ENCODE measurements at regions not wholly inside any gene's neighbourhood (a gene's known extent, or its start where the extent isn't known, plus 50 kb on each side); places are given as distances from the start of the nearest gene placed in this dataset.

GRCh38 chr20:59466107-59466815 is 138.1 kb upstream of the PHACTR3 start:
- H3K36me3 ChIP-seq (ENCODE audit: insufficient read depth, low read depth, low read length), result no peaks in the 10 kb centered on the region
- H3K4me3 ChIP-seq (ENCODE audit: low read length), result no peak overlapping the region
- no peaks in the 10 kb centered on the region for H3K9me3 ChIP-seq (ENCODE audit: insufficient read depth, low read depth, low read length)
- no peak overlapping the region for H3K27ac ChIP-seq (ENCODE audit: low read length)
- H3K27me3 ChIP-seq (ENCODE audit: insufficient read depth, low read length), result no peaks in the 10 kb centered on the region
- no peak overlapping the region for H3K9ac ChIP-seq (ENCODE audit: low read depth, low read length)
- peaks cover 5% of the 10 kb centered on the region; the same call in 1 of the 2 replicates for H3K4me1 ChIP-seq (ENCODE audit: insufficient read depth, low read length)

GRCh38 chr20:59468831-59469230 is 135.5 kb upstream of the PHACTR3 start:
- Histone ChIP-seq H3K4me3 (ENCODE audit: low read length) (no peak overlapping the region), H3K9ac (ENCODE audit: low read depth, low read length) (no peak overlapping the region), H3K4me1 (ENCODE audit: insufficient read depth, low read length) (peaks cover 5% of the 10 kb centered on the region; the same call in 1 of the 2 replicates), H3K36me3 (ENCODE audit: insufficient read depth, low read depth, low read length) (no peaks in the 10 kb centered on the region), H3K27me3 (ENCODE audit: insufficient read depth, low read length) (no peaks in the 10 kb centered on the region), H3K27ac (ENCODE audit: low read length) (no peak overlapping the region), H3K9me3 (ENCODE audit: insufficient read depth, low read depth, low read length) (0 out of 2 replicates have a peak, but pooled peaks cover 4% of the 10 kb centered on the region)

- Histone ChIP-seq H3K4me1 (ENCODE audit: insufficient read depth, low read length) (peaks cover 5% of the 10 kb centered on the region; the same call in 1 of the 2 replicates), H3K9me3 (ENCODE audit: insufficient read depth, low read depth, low read length) (0 out of 2 replicates have a peak, but pooled peaks cover 4% of the 10 kb centered on the region), H3K9ac (ENCODE audit: low read depth, low read length) (no peak overlapping the region), H3K36me3 (ENCODE audit: insufficient read depth, low read depth, low read length) (no peaks in the 10 kb centered on the region), H3K4me3 (ENCODE audit: low read length) (no peak overlapping the region), H3K27me3 (ENCODE audit: insufficient read depth, low read length) (no peaks in the 10 kb centered on the region), H3K27ac (ENCODE audit: low read length) (no peak overlapping the region)
Measured at GRCh38 chr20:59469267-59470252, 134.8 kb upstream of the PHACTR3 start.

- Histone ChIP-seq H3K4me1 (ENCODE audit: insufficient read depth, low read length) (peaks cover 5% of the 10 kb centered on the region; the same call in 1 of the 2 replicates), H3K9me3 (ENCODE audit: insufficient read depth, low read depth, low read length) (0 out of 2 replicates have a peak, but pooled peaks cover 4% of the 10 kb centered on the region), H3K9ac (ENCODE audit: low read depth, low read length) (no peak overlapping the region), H3K4me3 (ENCODE audit: low read length) (no peak overlapping the region), H3K27ac (ENCODE audit: low read length) (no peak overlapping the region), H3K36me3 (ENCODE audit: insufficient read depth, low read depth, low read length) (no peaks in the 10 kb centered on the region), H3K27me3 (ENCODE audit: insufficient read depth, low read length) (no peaks in the 10 kb centered on the region)
Measured at GRCh38 chr20:59470521-59470920, 133.8 kb upstream of the PHACTR3 start.

- H3K36me3 ChIP-seq (ENCODE audit: insufficient read depth, low read depth, low read length), result no peaks in the 10 kb centered on the region
- no peak overlapping the region for H3K27ac ChIP-seq (ENCODE audit: low read length)
Measured at GRCh38 chr20:59471653-59472421, 132.5 kb upstream of the PHACTR3 start.

GRCh38 chr20:59473742-59474141 is 130.6 kb upstream of the PHACTR3 start:
- H3K4me1 ChIP-seq (ENCODE audit: insufficient read depth, low read length), result peaks cover 5% of the 10 kb centered on the region; the same call in 1 of the 2 replicates
- 0 out of 2 replicates have a peak, but pooled peaks cover 4% of the 10 kb centered on the region for H3K9me3 ChIP-seq (ENCODE audit: insufficient read depth, low read depth, low read length)
- H3K36me3 ChIP-seq (ENCODE audit: insufficient read depth, low read depth, low read length), result no peaks in the 10 kb centered on the region
- H3K27ac ChIP-seq (ENCODE audit: low read length), result no peak overlapping the region
- H3K4me3 ChIP-seq (ENCODE audit: low read length), result no peak overlapping the region
- no peaks in the 10 kb centered on the region for H3K27me3 ChIP-seq (ENCODE audit: insufficient read depth, low read length)
- no peak overlapping the region for H3K9ac ChIP-seq (ENCODE audit: low read depth, low read length)

More at GRCh38 chr20:59471653-59472421, 132.5 kb upstream of the PHACTR3 start:
- H3K4me1 ChIP-seq (ENCODE audit: insufficient read depth, low read length), result peaks cover 5% of the 10 kb centered on the region; the same call in 1 of the 2 replicates
- no peak overlapping the region for H3K4me3 ChIP-seq (ENCODE audit: low read length)
- H3K9me3 ChIP-seq (ENCODE audit: insufficient read depth, low read depth, low read length), result 0 out of 2 replicates have a peak, but pooled peaks cover 4% of the 10 kb centered on the region
- no peak overlapping the region for H3K9ac ChIP-seq (ENCODE audit: low read depth, low read length)
- no peaks in the 10 kb centered on the region for H3K27me3 ChIP-seq (ENCODE audit: insufficient read depth, low read length)

- no peaks in the 10 kb centered on the region for H3K4me1 ChIP-seq (ENCODE audit: insufficient read depth, low read length)
- no peak overlapping the region for H3K9ac ChIP-seq (ENCODE audit: low read depth, low read length)
- H3K4me3 ChIP-seq (ENCODE audit: low read length), result no peak overlapping the region
- no peaks in the 10 kb centered on the region for H3K9me3 ChIP-seq (ENCODE audit: insufficient read depth, low read depth, low read length)
- H3K27me3 ChIP-seq (ENCODE audit: insufficient read depth, low read length), result no peaks in the 10 kb centered on the region
- no peaks in the 10 kb centered on the region for H3K36me3 ChIP-seq (ENCODE audit: insufficient read depth, low read depth, low read length)
- H3K27ac ChIP-seq (ENCODE audit: low read length), result no peak overlapping the region
Measured at GRCh38 chr20:59481067-59481466, 123.3 kb upstream of the PHACTR3 start.

GRCh38 chr20:59481477-59482018 is 122.8 kb upstream of the PHACTR3 start:
- Histone ChIP-seq H3K4me3 (ENCODE audit: low read length) (no peak overlapping the region), H3K9ac (ENCODE audit: low read depth, low read length) (no peak overlapping the region), H3K4me1 (ENCODE audit: insufficient read depth, low read length) (no peaks in the 10 kb centered on the region), H3K9me3 (ENCODE audit: insufficient read depth, low read depth, low read length) (no peaks in the 10 kb centered on the region), H3K27me3 (ENCODE audit: insufficient read depth, low read length) (no peaks in the 10 kb centered on the region), H3K36me3 (ENCODE audit: insufficient read depth, low read depth, low read length) (no peaks in the 10 kb centered on the region), H3K27ac (ENCODE audit: low read length) (no peak overlapping the region)

- Histone ChIP-seq H3K36me3 (ENCODE audit: insufficient read depth, low read depth, low read length) (no peaks in the 10 kb centered on the region), H3K27me3 (ENCODE audit: insufficient read depth, low read length) (no peaks in the 10 kb centered on the region), H3K9ac (ENCODE audit: low read depth, low read length) (no peak overlapping the region), H3K9me3 (ENCODE audit: insufficient read depth, low read depth, low read length) (no peaks in the 10 kb centered on the region), H3K27ac (ENCODE audit: low read length) (no peak overlapping the region), H3K4me3 (ENCODE audit: low read length) (no peak overlapping the region), H3K4me1 (ENCODE audit: insufficient read depth, low read length) (no peaks in the 10 kb centered on the region)
Measured at GRCh38 chr20:59482351-59483187, 121.8 kb upstream of the PHACTR3 start.

- Histone ChIP-seq H3K4me1 (ENCODE audit: insufficient read depth, low read length) (no peaks in the 10 kb centered on the region), H3K4me3 (ENCODE audit: low read length) (no peak overlapping the region), H3K27me3 (ENCODE audit: insufficient read depth, low read length) (no peaks in the 10 kb centered on the region), H3K27ac (ENCODE audit: low read length) (no peak overlapping the region), H3K9ac (ENCODE audit: low read depth, low read length) (no peak overlapping the region), H3K9me3 (ENCODE audit: insufficient read depth, low read depth, low read length) (no peaks in the 10 kb centered on the region), H3K36me3 (ENCODE audit: insufficient read depth, low read depth, low read length) (no peaks in the 10 kb centered on the region)
Measured at GRCh38 chr20:59483481-59483880, 120.9 kb upstream of the PHACTR3 start.

All from iPS-20b (cell line).